Adrenal gland (tissue), 9 donors: ENCODE measurements at regions not wholly inside any gene's neighbourhood (a gene's known extent, or its start where the extent isn't known, plus 50 kb on each side); places are given as distances from the start of the nearest gene placed in this dataset.
A peak's percentile ranks its signal among the peaks of the same experiment; 100 is the strongest.
"Not testable (repeated sequence)": the region's sequence is repeated elsewhere in the genome, so short reads cannot be mapped to it uniquely, and the experiment has no call there.

Experiments used
- DNase-seq, 7 donors: peaks; one replicate each; pipeline ENCODE4 v3.0.0-alpha.2; 2019 to 2020
- H3K27ac ChIP-seq, 5 donors: fragments of 200-600 bp; sonication (generic) in 4 of 5; 1 replicate in 3 of 5; 2 replicates in 2 of 5; pipeline versions ENCODE4 v1.5.1 to v1.8.0; 2016 to 2020; ENCODE audit warnings: mild to moderate bottlenecking in 1 of 5
- H3K27me3 ChIP-seq: fragments of 200-600 bp; 2 replicates; pipeline ENCODE4 v1.8.0; 2021
- H3K36me3 ChIP-seq, 2 donors: fragments of 200-600 bp; replicated peaks in 1 of 2; 1 replicate in 1 of 2; 2 replicates in 1 of 2; pipeline versions ENCODE4 v1.5.1 to v1.8.0; 2018 to 2022
- H3K4me1 ChIP-seq, 2 donors: fragments of 200-600 bp; replicated peaks in 1 of 2; 1 replicate in 1 of 2; 2 replicates in 1 of 2; pipeline versions ENCODE4 v1.5.1 to v1.8.0; 2018 to 2021
- H3K4me3 ChIP-seq, 4 donors: fragments of 200-600 bp; sonication (generic) in 3 of 4; one replicate each; pipeline ENCODE4 v1.5.1; 2016 to 2018
- H3K9me3 ChIP-seq, 3 donors: fragments of 200-600 bp; sonication (generic) in 1 of 3; replicated peaks in 1 of 3; 1 replicate in 2 of 3; 2 replicates in 1 of 3; pipeline versions ENCODE4 v1.5.1 to v1.8.0; 2016 to 2021
- CTCF ChIP-seq, 6 experiments: fragments of 450-650 bp in 4 of 6; fragments of 200-600 bp in 2 of 6; sonication (generic) in 1 of 6; IDR thresholded peaks; 1 replicate in 5 of 6; 2 replicates in 1 of 6; pipeline versions ENCODE4 v1.5.1 to v1.8.0; 2016 to 2021; ENCODE audit warnings: antibody characterized with exemption in 6 of 6, mild to moderate bottlenecking in 2 of 6, moderate library complexity in 1 of 6
- POLR2A ChIP-seq, 2 donors: fragments of 450-650 bp; IDR thresholded peaks; one replicate each; pipeline ENCODE4 v1.6.1; 2017; ENCODE audit warnings: antibody characterized with exemption in 2 of 2, mild to moderate bottlenecking in 2 of 2, moderate library complexity in 1 of 2
- WGBS, 4 donors: extraction: QIAGEN DNeasy Blood & Tissue Kit in 2 of 4; methylation state at CpG; one replicate each; pipeline versions ENCODE4 v1.1.5 to v1.1.7; 2013 to 2017; 5-methylcytosine and 5-hydroxymethylcytosine counted together
- intact Hi-C, 2 donors: fragments of 100-400 bp; cut with DNase I; formaldehyde crosslinking; loops; one replicate each; pipeline versions ENCODE4 v1.14.1 to v1.15.0; 2022 to 2023
- donor health status: healthy with polysubstance abuse.
- donor health status: Bipolar disorder and iron deficiency.
- donor health status: DM: yes; HTN: yes; CAD: no.
- donor health status: DM: no; HTN: no; CAD: no.
- donor health status: DM: no; HTN: no; CAD: no.

- no peaks in the 10 kb centered on the region for H3K27me3 ChIP-seq
- WGBS, 4 donors = 49 to 55% (median 51%) methylated on average over 3 of the region's 3 CpGs
- no peak overlapping the region for H3K4me3 ChIP-seq
- DNase-seq = no peak
- H3K9me3 ChIP-seq = no peaks in the 10 kb centered on the region
- H3K36me3 ChIP-seq = no peaks in the 10 kb centered on the region
- intact Hi-C loops = no loop called here
- H3K4me1 ChIP-seq = peaks cover 9 to 19% of the 10 kb centered on the region in 2 donors
- H3K27ac ChIP-seq = peak overlapping the region in 2 of 5 donors; percentile 42 to 45
- TF ChIP-seq CTCF (IDR thresholded peaks at IDR 0.05) = no peak
- no peak for TF ChIP-seq POLR2A (IDR thresholded peaks at IDR 0.05)
These were observed 235.7 kb upstream of the TARS1 start for GRCh38 chr5:33205079-33205478.

DNA sequence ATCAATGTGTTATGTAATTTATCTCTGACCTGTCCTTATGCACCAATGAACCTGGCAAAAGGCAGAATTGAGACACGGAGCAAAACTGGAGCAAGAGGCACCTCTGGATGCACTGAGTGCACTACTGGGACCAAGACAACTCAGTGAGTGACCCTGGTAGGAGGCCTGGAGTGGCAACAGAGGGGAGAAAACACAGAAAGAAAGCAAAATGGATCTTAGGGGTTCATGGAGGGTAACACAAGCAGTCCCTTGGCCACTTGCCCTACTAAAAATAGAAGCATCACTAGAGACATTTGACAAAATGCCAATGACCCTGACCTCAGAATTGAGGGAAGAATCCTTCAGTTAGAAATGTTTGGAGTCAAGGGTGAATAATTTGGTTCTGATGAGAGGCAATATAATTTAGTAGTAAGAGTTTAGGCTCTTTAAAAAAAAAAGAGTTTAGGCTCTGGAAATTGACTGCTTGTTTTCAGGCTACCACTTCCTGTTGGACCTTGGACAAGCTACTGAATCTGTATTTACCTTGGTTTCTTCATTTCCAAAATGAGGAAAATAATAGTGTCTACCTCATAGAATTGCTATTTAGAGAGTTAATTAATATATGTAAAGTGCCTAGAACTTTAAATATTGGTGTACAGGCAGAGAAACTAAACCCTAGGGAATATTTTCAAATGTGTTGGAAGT is 234.9 kb upstream of the TARS1 start:
- Histone ChIP-seq H3K4me1 (peaks cover 9 to 19% of the 10 kb centered on the region in 2 donors), H3K4me3 (no peak overlapping the region), H3K36me3 (no peaks in the 10 kb centered on the region), H3K9me3 (no peaks in the 10 kb centered on the region), H3K27ac (peak overlapping the region in 3 of 5 donors; percentile 19 to 60 (median 42)), H3K27me3 (no peaks in the 10 kb centered on the region)
- intact Hi-C loops = no loop called here
- TF ChIP-seq POLR2A (IDR thresholded peaks at IDR 0.05) (no peak), CTCF (IDR thresholded peaks at IDR 0.05) (no peak)
- WGBS, 4 donors = 11 to 25% (median 17%) methylated on average over 1 of the region's 1 CpG
- peak; percentile 18 to 59 (median 27) for DNase-seq

DNA sequence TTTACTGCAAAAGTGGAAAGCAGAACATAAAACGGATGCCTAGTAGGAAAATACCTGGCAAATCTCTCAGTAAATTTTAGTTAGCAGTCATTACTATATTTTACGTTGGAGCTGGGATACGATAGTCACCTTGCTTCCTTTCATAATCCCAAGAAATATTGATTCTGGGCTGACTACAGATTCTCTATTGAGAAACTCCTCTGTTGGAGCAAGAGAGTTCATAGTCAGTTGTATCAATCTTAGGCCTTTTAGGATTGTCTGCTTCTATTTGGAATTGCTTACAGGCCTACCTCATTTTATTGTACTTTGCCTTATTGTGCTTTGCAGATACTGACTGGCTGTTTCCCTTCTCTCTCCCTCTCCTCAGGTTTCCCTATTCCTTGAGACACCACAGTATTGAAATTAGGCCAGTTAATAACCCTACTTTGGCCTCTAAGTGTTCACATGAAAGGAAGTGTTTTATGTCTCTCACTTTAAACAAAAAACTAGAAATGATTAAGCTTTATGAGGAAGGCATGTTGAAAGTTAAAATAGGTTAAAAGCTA is 233.7 kb upstream of the TARS1 start:
- DNase-seq = no peak
- Histone ChIP-seq H3K36me3 (no peaks in the 10 kb centered on the region), H3K27me3 (no peaks in the 10 kb centered on the region), H3K27ac (no peak overlapping the region), H3K9me3 (no peaks in the 10 kb centered on the region), H3K4me3 (no peak overlapping the region), H3K4me1 (peaks cover 9 to 19% of the 10 kb centered on the region in 2 donors)
- intact Hi-C loops = no loop called here
- TF ChIP-seq POLR2A (IDR thresholded peaks at IDR 0.05) (no peak), CTCF (IDR thresholded peaks at IDR 0.05) (no peak)
- WGBS, 4 donors = 85 to 94% (median 93%) methylated on average over 3 of the region's 3 CpGs

GRCh38 chr5:33209252-33209651 is 231.5 kb upstream of the TARS1 start:
- Histone ChIP-seq H3K4me3 (no peak overlapping the region), H3K36me3 (no peaks in the 10 kb centered on the region), H3K27me3 (no peaks in the 10 kb centered on the region), H3K4me1 (peaks cover 9 to 24% of the 10 kb centered on the region in 2 donors), H3K27ac (no peak overlapping the region), H3K9me3 (no peaks in the 10 kb centered on the region)
- no peak for DNase-seq
- intact Hi-C loops = no loop called here
- TF ChIP-seq POLR2A (IDR thresholded peaks at IDR 0.05) (no peak), CTCF (IDR thresholded peaks at IDR 0.05) (no peak)
- 85 to 93% (median 86%) methylated on average over 7 to 9 of the region's 9 CpGs for WGBS, 4 donors

- H3K4me3 ChIP-seq, intact Hi-C loops: not testable (repeated sequence)
These were observed 230.5 kb upstream of the TARS1 start for GRCh38 chr5:33210221-33210620.

More at GRCh38 chr5:33210221-33210620, 230.5 kb upstream of the TARS1 start:
- H3K27ac ChIP-seq, H3K9me3 ChIP-seq, H3K36me3 ChIP-seq, H3K27me3 ChIP-seq, DNase-seq: not testable (repeated sequence)
- peaks cover 7 to 16% of the 10 kb centered on the region in 2 donors for H3K4me1 ChIP-seq
